HEK293 (cell line): ENCODE measurements at regions not wholly inside any gene's neighbourhood (a gene's known extent, or its start where the extent isn't known, plus 50 kb on each side); places are given as distances from the start of the nearest gene placed in this dataset.

Experiments used
- CTCF ChIA-PET: fragments of 350-600 bp; formaldehyde crosslinking; extraction: SDS; loops from one replicate; lab custom pipeline; 2021; ENCODE audit warnings: antibody characterized with exemption; lab: Yijun Ruan, JAX
- POLR2A ChIA-PET: fragments of 300-600 bp; formaldehyde crosslinking; extraction: SDS; loops from one replicate; lab custom pipeline; 2020; ENCODE audit warnings: antibody characterized with exemption, inconsistent platforms; lab: Yijun Ruan, JAX
- H3K27ac ChIP-seq: fragments of 200-500 bp; sonication (Bioruptor generic); 2 replicates; pipeline ENCODE4 v1.5.1; 2014; ENCODE audit warnings: low read depth, low read length, control low read depth, inconsistent platforms; ENCODE audit errors: extremely low read depth
- H3K36me3 ChIP-seq, 2 experiments: fragments of 200-500 bp in 1 of 2; sonication (Bioruptor generic) in 1 of 2; 1 replicate in 1 of 2; 2 replicates in 1 of 2; pipeline ENCODE4 v1.5.1; 2014 to 2017; ENCODE audit warnings: inconsistent platforms in 2 of 2, low read length in 2 of 2; ENCODE audit not compliant: control insufficient read depth in 2 of 2, insufficient read depth in 1 of 2
- H3K4me1 ChIP-seq: fragments of 200-500 bp; sonication (Bioruptor generic); 2 replicates; pipeline ENCODE4 v1.5.1; 2014; ENCODE audit warnings: mild to moderate bottlenecking, low read length, inconsistent platforms; ENCODE audit not compliant: control insufficient read depth, insufficient read depth
- H3K4me3 ChIP-seq: 2 replicates; pipeline ENCODE4 v1.5.1; 2011; ENCODE audit warnings: low read depth, mild to moderate bottlenecking, control low read depth, low read length, moderate library complexity
- H3K9me3 ChIP-seq: fragments of 200-500 bp; sonication (Bioruptor generic); 2 replicates; pipeline ENCODE4 v1.5.1; 2014; ENCODE audit warnings: low read depth, low read length, inconsistent platforms; ENCODE audit not compliant: control insufficient read depth, insufficient read depth
- HIC1 ChIP-seq: fragments of 450-650 bp; formaldehyde crosslinking; IDR thresholded peaks from 2 replicates; pipeline ENCODE4 v1.5.1; 2016; ENCODE audit warnings: missing biosample characterization, missing genetic modification characterization
- MYNN ChIP-seq: fragments of 450-650 bp; formaldehyde crosslinking; IDR thresholded peaks from 2 replicates; pipeline ENCODE4 v1.5.1; 2016; ENCODE audit warnings: missing biosample characterization, missing genetic modification characterization, borderline replicate concordance
- PRDM10 ChIP-seq: fragments of 450-650 bp; formaldehyde crosslinking; IDR thresholded peaks from 2 replicates; pipeline ENCODE4 v1.5.1; 2016; ENCODE audit warnings: missing biosample characterization, missing genetic modification characterization
- SETDB1 ChIP-seq: IDR thresholded peaks from one replicate; pipeline ENCODE4 v1.6.1; 2017; ENCODE audit warnings: mild to moderate bottlenecking, low read length, moderate library complexity, mixed read lengths; ENCODE audit not compliant: insufficient read length
- ZBTB11 ChIP-seq: fragments of 450-650 bp; formaldehyde crosslinking; conservative IDR thresholded peaks from 2 replicates; pipeline ENCODE4 v1.5.1; 2016; ENCODE audit warnings: low read depth, missing biosample characterization, missing genetic modification characterization
- ZBTB8A ChIP-seq: fragments of 450-650 bp; formaldehyde crosslinking; IDR thresholded peaks from 2 replicates; pipeline ENCODE4 v1.5.1; 2016; ENCODE audit warnings: missing biosample characterization, missing genetic modification characterization
- ZNF112 ChIP-seq: fragments of 450-650 bp; formaldehyde crosslinking; IDR thresholded peaks from 2 replicates; pipeline ENCODE4 v1.5.0; 2017; ENCODE audit warnings: missing biosample characterization, missing genetic modification characterization
- ZNF138 ChIP-seq: fragments of 450-650 bp; formaldehyde crosslinking; IDR thresholded peaks from 2 replicates; pipeline ENCODE4 v1.5.1; 2016; ENCODE audit warnings: missing biosample characterization, missing genetic modification characterization, borderline replicate concordance
- ZNF266 ChIP-seq: fragments of 450-650 bp; formaldehyde crosslinking; IDR thresholded peaks from 2 replicates; pipeline ENCODE4 v1.5.1; 2016; ENCODE audit warnings: missing biosample characterization, missing genetic modification characterization, low read depth
- ZNF292 ChIP-seq: fragments of 450-650 bp; formaldehyde crosslinking; IDR thresholded peaks from 2 replicates; pipeline ENCODE4 v1.5.1; 2016; ENCODE audit warnings: low read depth, missing biosample characterization, missing genetic modification characterization, borderline replicate concordance
- ZNF398 ChIP-seq: fragments of 450-650 bp; formaldehyde crosslinking; IDR thresholded peaks from 2 replicates; pipeline ENCODE4 v1.5.1; 2017; ENCODE audit warnings: missing biosample characterization, missing genetic modification characterization
- ZNF404 ChIP-seq: fragments of 450-650 bp; formaldehyde crosslinking; IDR thresholded peaks from 2 replicates; pipeline ENCODE4 v1.5.1; 2017; ENCODE audit warnings: missing biosample characterization, missing genetic modification characterization
- ZNF610 ChIP-seq: fragments of 450-650 bp; formaldehyde crosslinking; IDR thresholded peaks from 2 replicates; pipeline ENCODE4 v1.5.1; 2016; ENCODE audit warnings: missing biosample characterization, missing genetic modification characterization, borderline replicate concordance
- ZNF623 ChIP-seq: fragments of 450-650 bp; formaldehyde crosslinking; IDR thresholded peaks from 2 replicates; pipeline ENCODE4 v1.5.1; 2016; ENCODE audit warnings: missing biosample characterization, missing genetic modification characterization
- ZNF777 ChIP-seq: fragments of 450-650 bp; formaldehyde crosslinking; IDR thresholded peaks from 2 replicates; pipeline ENCODE4 v1.5.1; 2017; ENCODE audit warnings: missing biosample characterization, missing genetic modification characterization, borderline replicate concordance
- ZNF837 ChIP-seq: fragments of 450-650 bp; formaldehyde crosslinking; IDR thresholded peaks from 2 replicates; pipeline ENCODE4 v1.5.1; 2016; ENCODE audit warnings: missing biosample characterization, missing genetic modification characterization
- ZSCAN5A ChIP-seq: fragments of 450-650 bp; formaldehyde crosslinking; IDR thresholded peaks from 2 replicates; pipeline ENCODE4 v1.5.1; 2016; ENCODE audit warnings: missing biosample characterization, missing genetic modification characterization

GRCh38 chr7:12985228-12985627, 297.8 kb downstream of the ARL4A start:
- H3K9me3 ChIP-seq: no peaks in the 10 kb centered on the region
- CTCF ChIA-PET: interaction anchor here (0.6 kb wide), 1 partner anchor 133 kb away, joined by 3 read pairs; no protein-coding TSS in a partner anchor

GRCh38 chr7:12985752-12986151, 298.3 kb downstream of the ARL4A start:
- Histone ChIP-seq H3K36me3 (no peaks in the 10 kb centered on the region), H3K27ac (no peak overlapping the region), H3K4me1 (no peaks in the 10 kb centered on the region), H3K4me3 (no peak overlapping the region), H3K9me3 (no peaks in the 10 kb centered on the region)
- no peak for TF ChIP-seq ZNF623 (tag by site-specific recombination)
- no peak for TF ChIP-seq ZBTB8A
- no peak for TF ChIP-seq ZNF837 (tag by site-specific recombination)
- TF ChIP-seq ZNF292 (tag by site-specific recombination): no peak
- TF ChIP-seq ZNF112: no peak
- no peak for TF ChIP-seq ZSCAN5A (tag by site-specific recombination)
- no peak for TF ChIP-seq ZNF404 (tag by site-specific recombination)
- TF ChIP-seq ZNF610 (tag by site-specific recombination): no peak
- no peak for TF ChIP-seq ZNF266 (tag by site-specific recombination)
- no peak for TF ChIP-seq ZNF398 (tag by site-specific recombination)
- ChIA-PET CTCF (interaction anchor here (0.6 kb wide), 2 partner anchors 133 to 223 kb away, joined by 3 to 5 read pairs; no protein-coding TSS in a partner anchor), POLR2A (no interaction called here)

More at GRCh38 chr7:12985228-12985627, 297.8 kb downstream of the ARL4A start:
- Histone ChIP-seq H3K4me3 (no peak overlapping the region), H3K36me3 (no peaks in the 10 kb centered on the region), H3K27ac (no peak overlapping the region), H3K4me1 (no peaks in the 10 kb centered on the region)
- POLR2A ChIA-PET: no interaction called here
- TF ChIP-seq ZBTB11 (no peak), ZNF777 (tag by site-specific recombination) (no peak), SETDB1 (no peak)

- Histone ChIP-seq H3K4me3 (no peak overlapping the region), H3K27ac (no peak overlapping the region), H3K36me3 (no peaks in the 10 kb centered on the region), H3K9me3 (no peaks in the 10 kb centered on the region), H3K4me1 (no peaks in the 10 kb centered on the region)
- ChIA-PET POLR2A (no interaction called here), CTCF (no interaction called here)
- TF ChIP-seq ZSCAN5A (tag by site-specific recombination) (no peak), ZNF138 (tag by site-specific recombination) (no peak), PRDM10 (tag by site-specific recombination) (no peak), HIC1 (no peak), MYNN (no peak)
Observed at GRCh38 chr7:12987238-12987637, 299.8 kb downstream of the ARL4A start.
